WTC11 (cell line): ENCODE measurements at regions not wholly inside any gene's neighbourhood (a gene's known extent, or its start where the extent isn't known, plus 50 kb on each side); places are given as distances from the start of the nearest gene placed in this dataset.

Experiments used
- AR ChIP-seq: fragments of 250-450 bp; sonication (Bioruptor Pico); IDR thresholded peaks from 2 replicates; pipeline ENCODE4 v1.9.0; 2021; ENCODE audit warnings: mild to moderate bottlenecking
- ATF1 ChIP-seq: sonication (generic); formaldehyde crosslinking; IDR thresholded peaks from 2 replicates; pipeline ENCODE4 v1.8.1; 2023; ENCODE audit warnings: mild to moderate bottlenecking, moderate library complexity, missing genetic modification reagents
- CTCF ChIP-seq: fragments of 200-600 bp; IDR thresholded peaks from 2 replicates; pipeline ENCODE4 v1.8.0; 2022; ENCODE audit warnings: antibody characterized with exemption
- JUN ChIP-seq: sonication (generic); formaldehyde crosslinking; IDR thresholded peaks from 2 replicates; pipeline ENCODE4 v1.8.0; 2023; ENCODE audit warnings: mild to moderate bottlenecking, missing genetic modification reagents
- SOX15 ChIP-seq: fragments of 250-450 bp; sonication (Bioruptor Pico); IDR thresholded peaks from 2 replicates; pipeline ENCODE4 v1.9.0; 2021; ENCODE audit warnings: mild to moderate bottlenecking
- SP1 ChIP-seq: sonication (generic); formaldehyde crosslinking; conservative IDR thresholded peaks from 2 replicates; pipeline ENCODE4 v1.8.1; 2022; ENCODE audit warnings: missing genetic modification reagents
- TEAD4 ChIP-seq: sonication (generic); formaldehyde crosslinking; IDR thresholded peaks from 2 replicates; pipeline ENCODE4 v1.8.0; 2022; ENCODE audit warnings: mild to moderate bottlenecking, missing genetic modification reagents
- ZNF121 ChIP-seq: sonication (generic); formaldehyde crosslinking; IDR thresholded peaks from 2 replicates; pipeline ENCODE4 v1.8.0; 2023; ENCODE audit warnings: missing genetic modification reagents
- ZNF396 ChIP-seq: fragments of 250-450 bp; sonication (Bioruptor Pico); IDR thresholded peaks from 2 replicates; pipeline ENCODE4 v1.8.0; 2021; ENCODE audit warnings: mild to moderate bottlenecking, moderate library complexity, borderline replicate concordance
- ZNF416 ChIP-seq: fragments of 250-450 bp; sonication (Bioruptor Pico); IDR thresholded peaks from 2 replicates; pipeline ENCODE4 v1.9.0; 2021; ENCODE audit warnings: mild to moderate bottlenecking, inconsistent platforms
- ZSCAN18 ChIP-seq: fragments of 250-450 bp; sonication (Bioruptor Pico); IDR thresholded peaks from 2 replicates; pipeline ENCODE4 v2.1.2; 2022; ENCODE audit warnings: mild to moderate bottlenecking, moderate library complexity
- TF ChIP-seq, protein P1 (sequence below): sonication (generic); formaldehyde crosslinking; IDR thresholded peaks from 2 replicates; pipeline ENCODE4 v1.8.1; 2022; ENCODE audit warnings: low read depth, missing genetic modification reagents, borderline replicate concordance

DNA sequence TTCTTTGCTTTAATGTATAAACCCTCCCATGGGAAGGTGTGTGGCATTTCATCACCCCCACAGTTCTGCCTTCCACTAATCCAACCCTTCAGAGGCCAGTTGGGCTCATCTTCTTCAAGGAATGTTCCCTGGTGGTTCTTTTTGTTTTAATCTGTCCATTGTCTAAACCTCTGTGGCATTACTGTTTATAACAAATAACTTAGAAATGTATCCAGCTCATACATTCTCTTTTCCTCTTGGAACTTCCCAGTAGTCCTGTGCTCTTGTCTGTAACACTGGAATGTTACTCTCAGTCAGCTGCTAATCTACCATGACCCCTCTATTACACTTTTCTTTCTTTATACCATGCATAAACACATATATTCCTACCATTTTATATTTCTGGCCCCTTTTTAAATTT lies 213.5 kb upstream of the TARS1 start:
- TF ChIP-seq SP1 (CRISPR knock-in tag) = no peak
- TF ChIP-seq AR (CRISPR knock-in tag) = no peak
- no peak for TF ChIP-seq ZNF416 (CRISPR knock-in tag)
- TF ChIP-seq ATF1 (CRISPR knock-in tag) = no peak
- TF ChIP-seq CTCF = no peak
- TF ChIP-seq SOX15 = no peak
- no peak for TF ChIP-seq ZSCAN18
- TF ChIP-seq JUN (CRISPR knock-in tag) = no peak
- no peak for TF ChIP-seq TEAD4 (CRISPR knock-in tag)
- no peak for TF ChIP-seq ZNF396 (CRISPR knock-in tag)
- no peak for TF ChIP-seq ZNF121
- TF ChIP-seq, protein P1, sequence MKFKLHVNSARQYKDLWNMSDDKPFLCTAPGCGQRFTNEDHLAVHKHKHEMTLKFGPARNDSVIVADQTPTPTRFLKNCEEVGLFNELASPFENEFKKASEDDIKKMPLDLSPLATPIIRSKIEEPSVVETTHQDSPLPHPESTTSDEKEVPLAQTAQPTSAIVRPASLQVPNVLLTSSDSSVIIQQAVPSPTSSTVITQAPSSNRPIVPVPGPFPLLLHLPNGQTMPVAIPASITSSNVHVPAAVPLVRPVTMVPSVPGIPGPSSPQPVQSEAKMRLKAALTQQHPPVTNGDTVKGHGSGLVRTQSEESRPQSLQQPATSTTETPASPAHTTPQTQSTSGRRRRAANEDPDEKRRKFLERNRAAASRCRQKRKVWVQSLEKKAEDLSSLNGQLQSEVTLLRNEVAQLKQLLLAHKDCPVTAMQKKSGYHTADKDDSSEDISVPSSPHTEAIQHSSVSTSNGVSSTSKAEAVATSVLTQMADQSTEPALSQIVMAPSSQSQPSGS (CRISPR knock-in tag) = no peak
